SK-N-MC (cell line): ENCODE measurements at regions not wholly inside any gene's neighbourhood (a gene's known extent, or its start where the extent isn't known, plus 50 kb on each side); places are given as distances from the start of the nearest gene placed in this dataset.
A peak's percentile ranks its signal among the peaks of the same experiment; 100 is the strongest.

ENCODE experiments used
- DNase-seq: peaks from one replicate; pipeline ENCODE4 v3.0.0-alpha.2; 2011; ENCODE audit warnings: low read depth, low spot score
- H3K27ac ChIP-seq: fragments of 200-600 bp; sonication (generic); 2 replicates; pipeline ENCODE4 v1.5.1; 2016; ENCODE audit warnings: mixed run types
- H3K36me3 ChIP-seq: fragments of 200-600 bp; sonication (generic); 2 replicates; pipeline ENCODE4 v1.6.1; 2017; ENCODE audit warnings: antibody characterized with exemption, low read length, mixed read lengths; ENCODE audit not compliant: insufficient read depth
- H3K4me3 ChIP-seq: fragments of 200-600 bp; sonication (generic); 2 replicates; pipeline ENCODE4 v1.5.1; 2016
- H3K9ac ChIP-seq: fragments of 200-600 bp; sonication (generic); 2 replicates; pipeline ENCODE4 v1.8.0; 2017; ENCODE audit warnings: mixed run types, mixed read lengths; ENCODE audit not compliant: insufficient read length
- H3K9me3 ChIP-seq: fragments of 200-600 bp; sonication (generic); 2 replicates; pipeline ENCODE4 v1.6.1; 2017; ENCODE audit warnings: low read depth, mild to moderate bottlenecking, antibody characterized with exemption, low read length, moderate library complexity, mixed read lengths
- EZH2 ChIP-seq: fragments of 200-600 bp; sonication (generic); IDR thresholded peaks from one replicate; pipeline ENCODE4 v1.6.1; 2017; ENCODE audit warnings: antibody characterized with exemption
- FOXP2 ChIP-seq: optimal IDR thresholded peaks from 2 replicates; pipeline ENCODE3; 2011; ENCODE audit warnings: mild to moderate bottlenecking, moderate library complexity; ENCODE audit not compliant: insufficient read depth; ENCODE audit errors: extremely low read length, control extremely low read depth
- POLR2AphosphoS5 ChIP-seq: IDR thresholded peaks from 2 replicates; pipeline ENCODE4 v1.6.1; 2012; ENCODE audit warnings: mild to moderate bottlenecking, low read depth, low read length, borderline replicate concordance

DNA sequence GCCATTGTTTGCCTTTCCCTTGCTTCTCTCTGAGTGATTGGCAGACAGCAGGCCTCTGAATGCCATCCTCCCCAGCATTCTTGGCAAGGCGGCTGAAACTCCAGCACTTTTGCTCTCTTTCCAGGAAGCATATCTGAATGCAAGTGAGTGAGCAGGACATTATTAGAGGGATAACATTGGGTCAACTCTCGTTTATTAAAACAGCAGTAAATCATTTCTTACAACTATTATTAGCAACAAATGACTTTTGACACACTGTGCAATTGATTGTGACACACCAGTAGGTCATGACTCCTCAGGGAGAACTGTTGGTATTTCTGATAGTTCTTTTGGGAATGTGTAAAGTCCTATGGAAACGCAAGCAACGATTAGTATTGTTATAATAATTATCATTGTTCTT lies 103.8 kb downstream of the EFNB1 start:
- Histone ChIP-seq H3K4me3 (no peak overlapping the region), H3K9me3 (no peaks in the 10 kb centered on the region), H3K27ac (peak overlapping the region; percentile 56), H3K9ac (no peak overlapping the region), H3K36me3 (no peaks in the 10 kb centered on the region)
- TF ChIP-seq EZH2, result no peak
- no peak for TF ChIP-seq POLR2AphosphoS5
- TF ChIP-seq FOXP2, result no peak
- DNase-seq, result no peak

- no peak for DNase-seq
- TF ChIP-seq POLR2AphosphoS5 (no peak), FOXP2 (no peak), EZH2 (no peak)
- no peaks in the 10 kb centered on the region for H3K9me3 ChIP-seq
- H3K27ac ChIP-seq, result no peak overlapping the region
- no peak overlapping the region for H3K9ac ChIP-seq
- H3K36me3 ChIP-seq, result no peaks in the 10 kb centered on the region
- H3K4me3 ChIP-seq, result no peak overlapping the region
Measured at GRCh38 chrX:68931345-68931744, 102.5 kb downstream of the EFNB1 start.

DNA sequence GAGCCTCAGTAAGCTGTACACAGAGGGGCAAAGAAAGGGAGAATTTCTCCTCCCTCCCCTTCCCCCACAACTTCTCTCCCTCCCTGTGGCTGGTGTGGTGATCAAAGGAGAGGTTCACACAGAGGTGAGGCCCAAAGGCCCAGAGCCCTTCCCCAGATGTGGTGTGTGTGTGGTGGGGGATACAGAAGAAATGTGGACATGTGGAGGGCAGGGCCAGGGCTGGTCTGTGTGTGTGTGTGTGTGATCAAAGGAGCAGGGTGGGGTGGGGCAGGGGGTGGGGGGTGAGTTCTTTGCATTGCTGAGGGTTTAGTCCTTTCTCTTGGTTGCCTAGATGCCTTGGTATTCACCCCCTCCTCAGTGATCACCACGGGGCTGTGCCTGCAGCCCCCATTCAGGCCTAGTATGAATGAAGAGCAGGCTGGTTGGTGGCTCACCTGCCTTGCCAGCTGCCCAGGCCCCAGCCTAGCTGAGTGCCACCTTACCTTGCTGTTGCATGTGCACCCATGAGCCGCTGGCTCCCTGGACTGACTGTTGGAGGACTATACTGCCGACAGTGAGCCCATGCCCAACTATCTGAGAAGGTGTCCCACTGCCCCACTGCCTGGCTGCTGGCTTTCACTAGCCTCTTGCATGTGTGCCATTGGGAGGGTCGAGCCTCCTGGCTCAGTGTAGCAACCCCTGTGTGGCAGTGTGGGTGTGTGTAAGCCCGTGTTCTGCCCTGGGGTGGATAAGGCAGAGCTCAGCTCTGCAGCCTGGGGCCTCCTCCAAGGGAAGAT lies 101.9 kb downstream of the EFNB1 start:
- no peak for DNase-seq
- Histone ChIP-seq H3K4me3 (no peak overlapping the region), H3K27ac (no peak overlapping the region), H3K36me3 (no peaks in the 10 kb centered on the region), H3K9ac (no peak overlapping the region), H3K9me3 (no peaks in the 10 kb centered on the region)
- no peak for TF ChIP-seq FOXP2
- no peak for TF ChIP-seq EZH2
- TF ChIP-seq POLR2AphosphoS5, result no peak

DNA sequence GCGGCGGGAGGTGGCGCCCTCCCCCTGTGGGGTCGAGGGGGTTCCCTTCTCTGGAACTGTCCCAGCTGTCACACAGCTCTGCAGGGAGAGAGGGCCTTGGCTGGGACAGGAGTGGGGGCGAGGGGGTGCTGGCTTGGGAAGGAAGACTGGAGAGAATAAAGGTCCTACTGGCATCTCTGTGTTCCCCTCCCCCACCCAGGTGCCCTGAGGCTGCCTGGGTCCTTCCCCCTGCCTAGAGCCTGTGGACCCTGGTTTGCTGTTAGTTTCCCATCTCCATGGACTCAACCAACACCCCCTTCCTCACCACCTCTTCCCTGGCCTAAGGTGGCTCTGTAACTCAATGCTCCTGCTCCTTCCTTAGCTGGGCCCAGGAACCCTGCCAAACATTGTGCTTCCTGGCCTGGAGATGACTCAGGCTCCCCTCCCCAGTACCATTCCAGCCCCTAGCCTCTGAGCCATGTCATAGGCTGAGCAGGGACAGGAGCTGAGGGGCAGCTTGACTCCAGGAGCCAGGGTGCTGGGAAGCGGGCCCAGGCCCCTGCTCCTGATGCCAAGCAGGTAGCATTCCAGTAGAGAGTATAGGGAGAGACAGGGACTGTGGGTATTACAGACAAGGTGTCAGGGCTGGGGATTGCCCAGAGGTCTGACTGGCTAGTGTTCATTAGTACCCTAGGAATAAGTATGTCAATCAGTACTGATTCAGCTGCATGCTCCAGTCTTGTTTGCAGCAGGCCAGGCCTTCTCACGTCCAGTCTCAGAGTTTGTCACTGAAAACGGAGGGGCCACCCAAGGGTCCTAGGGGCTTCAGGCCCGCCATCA lies 100.7 kb downstream of the EFNB1 start:
- no peak overlapping the region for H3K27ac ChIP-seq

GRCh38 chrX:68928401-68928800 lies 99.6 kb downstream of the EFNB1 start:
- no peak for DNase-seq
- Histone ChIP-seq H3K36me3 (no peaks in the 10 kb centered on the region), H3K27ac (no peak overlapping the region), H3K4me3 (no peak overlapping the region), H3K9ac (no peak overlapping the region), H3K9me3 (no peaks in the 10 kb centered on the region)
- TF ChIP-seq EZH2 (no peak), FOXP2 (no peak), POLR2AphosphoS5 (no peak)

More for the DNA sequence above, 100.7 kb downstream of the EFNB1 start:
- H3K9me3 ChIP-seq, result no peaks in the 10 kb centered on the region
- H3K9ac ChIP-seq, result no peak overlapping the region
- H3K4me3 ChIP-seq, result no peak overlapping the region
- TF ChIP-seq POLR2AphosphoS5 (no peak), FOXP2 (no peak), EZH2 (no peak)
- H3K36me3 ChIP-seq, result no peaks in the 10 kb centered on the region
- DNase-seq, result no peak

DNA sequence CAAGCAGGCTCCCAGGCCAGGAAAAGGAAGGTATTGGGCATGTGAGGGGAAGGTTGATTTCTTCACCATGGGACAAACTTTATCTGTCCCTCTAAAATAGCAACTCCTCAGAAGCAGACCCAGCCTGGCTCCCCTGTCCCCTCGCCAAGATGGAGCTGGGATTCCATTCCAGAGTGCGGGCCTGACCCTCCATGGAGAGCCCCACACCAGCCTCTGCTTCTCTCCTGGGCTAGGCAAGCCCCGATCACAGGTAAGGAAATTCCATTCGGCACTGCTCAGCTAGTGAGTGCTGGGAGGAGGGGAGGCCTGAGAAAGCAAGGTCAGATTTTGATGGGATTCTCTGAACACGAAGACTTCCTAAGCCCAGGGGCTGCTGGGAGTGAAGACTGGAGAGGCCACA lies 98.4 kb downstream of the EFNB1 start:
- H3K4me3 ChIP-seq, result no peak overlapping the region
- no peak overlapping the region for H3K9ac ChIP-seq
- no peaks in the 10 kb centered on the region for H3K9me3 ChIP-seq
- H3K36me3 ChIP-seq, result no peaks in the 10 kb centered on the region
- no peak overlapping the region for H3K27ac ChIP-seq
- DNase-seq, result no peak
- no peak for TF ChIP-seq FOXP2
- no peak for TF ChIP-seq POLR2AphosphoS5
- TF ChIP-seq EZH2, result no peak

- no peak for DNase-seq
- no peak overlapping the region for H3K4me3 ChIP-seq
- no peak overlapping the region for H3K27ac ChIP-seq
- H3K36me3 ChIP-seq, result no peaks in the 10 kb centered on the region
- no peak overlapping the region for H3K9ac ChIP-seq
- TF ChIP-seq FOXP2 (no peak), POLR2AphosphoS5 (no peak), EZH2 (no peak)
- no peaks in the 10 kb centered on the region for H3K9me3 ChIP-seq
Measured at GRCh38 chrX:68923147-68923546, 94.3 kb downstream of the EFNB1 start.

DNA sequence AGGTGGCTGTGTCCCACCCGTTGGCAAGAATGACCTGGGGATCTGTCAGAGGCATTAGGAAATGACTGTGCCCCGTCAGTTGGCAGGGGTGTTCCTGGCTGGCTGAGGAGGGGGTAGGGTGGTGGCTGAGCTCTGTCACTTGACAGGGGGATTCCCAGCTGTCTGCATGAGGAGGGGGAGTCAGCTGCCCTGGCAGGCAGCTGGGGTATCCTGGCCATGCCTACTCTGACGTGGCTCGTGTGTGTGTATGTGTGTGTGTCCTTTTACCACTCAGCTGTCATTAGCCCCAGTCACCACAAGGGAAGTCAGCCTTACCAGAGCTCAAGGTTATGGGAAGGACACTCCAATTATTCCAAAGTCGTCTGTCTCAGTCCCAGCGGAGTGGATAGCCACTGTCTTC lies 93.2 kb downstream of the EFNB1 start:
- Histone ChIP-seq H3K4me3 (no peak overlapping the region), H3K36me3 (no peaks in the 10 kb centered on the region), H3K9ac (no peak overlapping the region), H3K27ac (no peak overlapping the region), H3K9me3 (no peaks in the 10 kb centered on the region)
- TF ChIP-seq FOXP2 (no peak), POLR2AphosphoS5 (no peak), EZH2 (no peak)
- DNase-seq, result no peak

DNA sequence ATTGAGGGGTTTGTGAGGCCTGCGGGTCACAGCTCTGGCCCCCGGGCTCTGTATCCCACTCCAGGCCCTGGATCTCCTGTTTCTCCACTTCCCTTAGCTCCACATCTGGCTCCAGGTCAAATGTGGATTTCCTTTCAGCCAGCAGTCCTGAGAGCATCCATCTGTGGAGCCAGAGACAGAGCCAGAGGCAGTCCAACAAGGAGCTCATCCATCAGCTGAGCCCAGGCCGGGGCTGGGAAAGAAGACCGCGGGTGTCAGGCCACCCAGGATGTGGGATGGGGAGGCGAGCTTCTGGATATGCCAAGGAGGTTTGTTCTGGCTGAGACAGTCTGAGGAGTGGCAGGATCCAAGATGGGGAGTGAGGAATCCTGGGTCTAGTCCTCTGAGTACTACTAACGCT lies 91.7 kb downstream of the EFNB1 start:
- Histone ChIP-seq H3K9me3 (no peaks in the 10 kb centered on the region), H3K27ac (no peak overlapping the region), H3K4me3 (no peak overlapping the region), H3K9ac (no peak overlapping the region), H3K36me3 (no peaks in the 10 kb centered on the region)
- TF ChIP-seq EZH2 (no peak), FOXP2 (no peak), POLR2AphosphoS5 (no peak)
- DNase-seq, result no peak
